OCI-LY7 (cell line): ENCODE measurements at regions not wholly inside any gene's neighbourhood (a gene's known extent, or its start where the extent isn't known, plus 50 kb on each side); places are given as distances from the start of the nearest gene placed in this dataset.

Experiments
- CTCF ChIP-seq: fragments of 200-600 bp; sonication (generic); conservative IDR thresholded peaks from 2 replicates; pipeline ENCODE4 v1.5.1; 2014; ENCODE audit warnings: mild to moderate bottlenecking, antibody characterized with exemption, low read length, moderate library complexity, mixed read lengths
- EZH2phosphoT487 ChIP-seq: fragments of 200-600 bp; sonication (generic); IDR thresholded peaks from 2 replicates; pipeline ENCODE4 v1.6.1; 2018; ENCODE audit warnings: low read depth, borderline replicate concordance, mild to moderate bottlenecking, mixed run types, antibody characterized with exemption, low read length, moderate library complexity, mixed read lengths

GRCh38 chr13:59495936-59496512, 667.7 kb downstream of the DIAPH3 start:
- no peak for TF ChIP-seq CTCF
- no peak for TF ChIP-seq EZH2phosphoT487
